ENCODE measurements at regions not wholly inside any gene's neighbourhood (a gene's known extent, or its start where the extent isn't known, plus 50 kb on each side); places are given as distances from the start of the nearest gene placed in this dataset.
"Not testable (repeated sequence)": the region's sequence is repeated elsewhere in the genome, so short reads cannot be mapped to it uniquely, and the experiment has no call there.

GRCh38 chr11:60592601-60593000, 77.4 kb downstream of the MS4A13 start:
- no peak for DNase-seq (ENCODE audit: low read depth)

GRCh38 chr11:60594998-60595642, 79.9 kb downstream of the MS4A13 start:
- DNase-seq (ENCODE audit: low read depth): no peak

GRCh38 chr11:60607483-60607882, 91.9 kb upstream of the MS4A8 start:
- no peak for DNase-seq (ENCODE audit: low read depth)

DNA sequence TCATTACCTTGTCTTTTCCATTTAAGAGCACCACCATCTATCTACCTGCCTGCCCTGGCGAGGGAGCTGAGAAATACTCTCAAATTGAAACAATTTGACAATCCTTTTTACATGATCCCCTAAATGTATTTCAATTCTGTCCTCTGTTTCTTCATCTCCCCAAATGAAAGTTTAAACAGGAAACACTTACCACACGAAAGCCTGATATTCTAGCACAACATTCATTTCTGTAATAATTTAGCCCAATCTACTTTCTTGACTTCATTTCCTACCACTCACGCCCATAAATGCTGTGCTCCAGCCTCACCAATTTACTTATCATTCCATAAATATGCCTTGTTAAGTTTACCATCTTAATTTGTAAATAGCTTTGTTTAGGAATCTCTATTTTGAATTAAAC, 89.8 kb upstream of the MS4A8 start:
- no peak for DNase-seq (ENCODE audit: low read depth)

DNA sequence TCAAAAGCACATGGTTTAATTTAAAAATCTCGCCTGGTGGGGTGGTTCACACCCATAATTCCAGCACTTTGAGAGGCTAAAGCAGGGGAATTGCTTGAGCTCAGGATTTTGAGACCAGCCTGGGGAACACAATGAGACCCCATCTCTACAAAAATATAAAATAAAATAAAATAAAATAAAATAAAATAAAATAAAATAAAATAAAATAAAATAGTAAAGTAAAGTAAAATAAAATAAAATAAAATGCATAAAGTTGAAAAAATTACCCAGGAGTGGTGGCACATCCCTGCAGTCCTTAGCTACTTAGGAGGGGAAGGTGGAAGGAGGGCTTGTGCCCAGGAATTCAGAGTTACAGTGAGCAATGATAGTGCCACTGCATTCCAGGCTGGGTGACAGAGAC, 88.7 kb upstream of the MS4A8 start:
- no peak for DNase-seq (ENCODE audit: low read depth)

- DNase-seq (ENCODE audit: low read depth): no peak
Measured at GRCh38 chr11:60615497-60615896, 83.9 kb upstream of the MS4A8 start.

- DNase-seq (ENCODE audit: low read depth): not testable (repeated sequence)
Measured at GRCh38 chr11:60621940-60622339, 77.5 kb upstream of the MS4A8 start.

DNA sequence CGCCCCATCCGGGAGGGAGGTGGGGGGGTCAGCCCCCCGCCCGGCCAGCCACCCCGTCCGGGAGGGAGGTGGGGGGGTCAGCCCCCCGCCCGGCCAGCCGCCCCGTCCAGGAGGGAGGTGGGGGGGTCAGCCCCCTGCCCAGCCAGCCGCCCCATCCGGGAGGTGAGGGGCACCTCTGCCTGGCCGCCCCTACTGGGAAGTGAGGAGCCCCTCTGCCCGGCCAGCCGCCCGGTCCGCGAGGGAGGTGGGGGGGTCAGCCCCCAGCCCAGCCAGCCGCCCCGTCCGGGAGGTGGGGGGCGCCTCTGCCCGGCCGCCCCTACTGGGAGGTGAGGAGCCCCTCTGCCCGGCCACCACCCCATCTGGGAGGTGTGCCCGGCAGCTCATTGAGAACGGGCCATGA, 76.6 kb upstream of the MS4A8 start:
- not testable (repeated sequence) for DNase-seq (ENCODE audit: low read depth)

GRCh38 chr11:60625262-60625661, 74.2 kb upstream of the MS4A8 start:
- DNase-seq (ENCODE audit: low read depth): peak; percentile 4

DNA sequence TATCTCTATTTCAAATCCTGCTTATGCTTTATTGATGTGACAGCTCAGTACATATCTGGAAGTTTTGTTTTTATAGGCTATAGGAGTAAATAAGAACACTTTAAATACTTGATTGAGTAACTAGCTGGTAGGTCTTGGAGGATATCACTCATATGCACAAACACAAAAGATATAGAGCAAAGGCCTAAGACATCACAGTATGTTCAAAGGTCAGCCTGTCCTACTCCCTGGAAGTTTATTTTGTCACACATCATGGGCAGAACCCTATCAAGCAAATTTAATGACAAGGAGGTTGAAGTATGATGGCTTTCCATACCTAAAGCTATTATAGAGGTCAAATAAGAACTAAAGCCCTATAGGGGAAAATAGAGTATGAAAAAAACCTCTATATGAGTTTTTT, 70.0 kb upstream of the MS4A8 start:
- DNase-seq (ENCODE audit: low read depth): no peak

- DNase-seq (ENCODE audit: low read depth): no peak
Measured at GRCh38 chr11:60631944-60632343, 67.5 kb upstream of the MS4A8 start.

DNA sequence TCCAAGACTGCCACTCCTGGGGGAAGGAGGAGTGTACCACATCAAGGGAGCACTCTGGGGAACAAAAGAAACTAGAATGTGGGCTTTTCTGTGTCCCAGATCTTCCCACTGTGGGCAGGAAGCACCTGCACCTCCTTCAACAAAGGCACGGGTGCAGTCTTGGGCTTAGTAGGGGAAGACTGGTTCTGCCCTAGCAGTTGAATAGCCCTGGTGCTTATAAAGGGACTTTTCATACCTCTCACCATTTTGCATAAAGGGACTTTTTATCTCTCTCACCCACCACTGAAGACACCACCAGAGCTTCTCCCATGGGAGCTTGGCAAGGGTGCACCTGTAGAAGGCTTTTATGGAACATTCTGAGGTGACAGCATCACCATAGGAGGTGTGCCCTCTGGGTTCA, 65.8 kb upstream of the MS4A8 start:
- no peak for DNase-seq (ENCODE audit: low read depth)

DNA sequence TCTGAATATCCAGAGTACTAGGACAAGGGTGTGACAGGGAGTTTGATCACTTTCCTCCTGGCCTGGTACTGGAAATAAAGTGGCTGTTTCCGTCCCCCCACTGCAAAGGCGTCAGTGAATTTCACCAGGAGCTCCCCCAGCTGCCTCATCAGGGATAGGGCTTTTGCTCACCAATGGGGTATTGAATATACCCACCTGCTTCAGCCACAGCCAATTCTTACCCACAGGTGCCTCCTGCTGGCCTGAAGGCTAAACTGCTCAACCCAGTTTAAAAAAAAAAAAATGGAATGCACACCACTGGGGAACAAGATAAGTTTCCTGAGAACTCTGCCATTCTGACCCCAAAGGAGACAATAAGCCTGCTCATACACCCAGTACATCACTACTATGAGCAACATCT, 65.3 kb upstream of the MS4A8 start:
- DNase-seq (ENCODE audit: low read depth): no peak

DNA sequence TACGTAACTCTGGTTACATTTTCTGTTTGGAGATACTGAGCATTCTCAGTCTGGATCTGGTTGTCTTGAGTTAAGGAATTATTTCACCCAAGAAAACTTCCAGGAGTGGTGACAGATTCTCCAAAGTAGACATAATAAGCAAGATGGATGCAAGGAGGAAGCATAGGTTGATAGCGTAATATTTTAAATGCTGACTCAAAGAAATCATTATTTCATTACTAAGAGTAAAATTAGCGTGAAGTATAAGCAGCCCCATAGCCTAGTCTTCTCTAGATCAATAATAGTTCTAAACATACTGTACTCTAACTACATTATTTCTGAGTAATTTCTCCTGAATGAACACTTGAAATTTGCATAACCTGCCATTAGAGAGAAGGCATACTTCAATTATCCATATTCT, 57.5 kb upstream of the MS4A8 start:
- no peak for DNase-seq (ENCODE audit: low read depth)

DNA sequence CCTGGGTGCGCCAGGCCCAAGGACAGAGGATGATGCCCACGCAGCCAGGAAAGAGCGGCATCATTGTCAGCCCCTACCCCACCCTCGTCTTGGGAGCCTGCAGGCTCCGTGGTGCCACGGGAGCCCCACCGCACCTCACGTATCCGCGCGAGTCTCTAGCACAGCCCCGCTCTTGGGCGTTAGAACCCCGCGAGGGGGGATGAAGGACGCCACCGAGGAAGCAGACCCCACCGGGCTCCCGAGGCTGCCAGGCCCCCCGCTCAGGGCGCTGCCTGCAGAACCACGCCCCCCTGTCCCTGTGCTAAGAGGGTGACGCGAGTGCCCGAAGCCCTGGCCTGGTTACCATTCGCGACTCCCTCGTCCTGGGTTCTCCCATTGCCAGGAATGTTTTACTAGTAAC, 52.3 kb upstream of the MS4A8 start:
- no peak for DNase-seq (ENCODE audit: low read depth)

All from GM04503 (cell line).